ENCODE measurements at regions not wholly inside any gene's neighbourhood (a gene's known extent, or its start where the extent isn't known, plus 50 kb on each side); places are given as distances from the start of the nearest gene placed in this dataset.

GRCh38 chr11:134818516-134818915 lies 406.5 kb upstream of the B3GAT1 start:
- no peaks in the 10 kb centered on the region for H3K36me3 ChIP-seq
- H3K27me3 ChIP-seq: peaks cover 0 to 5% (median 0%) of the 10 kb centered on the region in 3 donors
- no peaks in the 10 kb centered on the region for H3K9me3 ChIP-seq
- in situ Hi-C loops (cut with MboI; ENCODE audit: low sequenced_read_pairs in 4 of 4) (no loop called here), intact Hi-C loops (cut with DNase I; ENCODE audit: low total_unique reads) (no loop called here)
- H3K4me1 ChIP-seq: no peaks in the 10 kb centered on the region
- H3K27ac ChIP-seq: no peak overlapping the region
- no peak overlapping the region for H3K4me3 ChIP-seq
- TF ChIP-seq CTCF (IDR thresholded peaks at IDR 0.05 in 4 of 5, conservative IDR thresholded peaks at IDR 0.05 in 1 of 5) (no peak), POLR2A (IDR thresholded peaks at IDR 0.05) (no peak)
- DNase-seq (no peak), ATAC-seq (no peak)

GRCh38 chr11:134815404-134815803 lies 403.4 kb upstream of the B3GAT1 start:
- no peak for DNase-seq
- no peak for TF ChIP-seq POLR2A (IDR thresholded peaks at IDR 0.05)
- TF ChIP-seq CTCF (IDR thresholded peaks at IDR 0.05 in 4 of 5, conservative IDR thresholded peaks at IDR 0.05 in 1 of 5): no peak
- Histone ChIP-seq H3K36me3 (no peaks in the 10 kb centered on the region), H3K27me3 (peaks cover 0 to 5% (median 0%) of the 10 kb centered on the region in 3 donors), H3K4me3 (no peak overlapping the region), H3K9me3 (no peaks in the 10 kb centered on the region), H3K27ac (no peak overlapping the region), H3K4me1 (no peaks in the 10 kb centered on the region)
- in situ Hi-C loops (cut with MboI; ENCODE audit: low sequenced_read_pairs in 4 of 4) (no loop called here), intact Hi-C loops (cut with DNase I; ENCODE audit: low total_unique reads) (no loop called here)
- ATAC-seq: no peak

- in situ Hi-C loops (cut with MboI; ENCODE audit: low sequenced_read_pairs in 4 of 4): no loop called here
- Histone ChIP-seq H3K4me1 (no peaks in the 10 kb centered on the region), H3K27me3 (peaks cover 0 to 3% (median 0%) of the 10 kb centered on the region in 3 donors), H3K36me3 (no peaks in the 10 kb centered on the region), H3K9me3 (no peaks in the 10 kb centered on the region), H3K27ac (no peak overlapping the region), H3K4me3 (no peak overlapping the region)
- intact Hi-C loops (cut with DNase I; ENCODE audit: low total_unique reads): no loop called here
- ATAC-seq (no peak), DNase-seq (no peak)
- TF ChIP-seq POLR2A (IDR thresholded peaks at IDR 0.05) (no peak), CTCF (IDR thresholded peaks at IDR 0.05 in 4 of 5, conservative IDR thresholded peaks at IDR 0.05 in 1 of 5) (no peak)
These were observed 396.0 kb upstream of the B3GAT1 start for GRCh38 chr11:134807997-134808396.

GRCh38 chr11:134802598-134802997 lies 390.6 kb upstream of the B3GAT1 start:
- ATAC-seq: no peak
- in situ Hi-C loops (cut with MboI; ENCODE audit: low sequenced_read_pairs in 4 of 4): no loop called here
- Histone ChIP-seq H3K27me3 (peaks cover 0 to 12% (median 0%) of the 10 kb centered on the region in 3 donors), H3K4me1 (no peaks in the 10 kb centered on the region), H3K4me3 (no peak overlapping the region), H3K27ac (no peak overlapping the region), H3K36me3 (no peaks in the 10 kb centered on the region), H3K9me3 (no peaks in the 10 kb centered on the region)
- TF ChIP-seq POLR2A (IDR thresholded peaks at IDR 0.05): no peak
- TF ChIP-seq CTCF (IDR thresholded peaks at IDR 0.05 in 4 of 5, conservative IDR thresholded peaks at IDR 0.05 in 1 of 5): no peak
- intact Hi-C loops (cut with DNase I; ENCODE audit: low total_unique reads): no loop called here
- DNase-seq: no peak

- Histone ChIP-seq H3K36me3 (no peaks in the 10 kb centered on the region), H3K27ac (no peak overlapping the region), H3K27me3 (peaks cover 0 to 12% (median 0%) of the 10 kb centered on the region in 3 donors), H3K9me3 (no peaks in the 10 kb centered on the region), H3K4me1 (no peaks in the 10 kb centered on the region), H3K4me3 (no peak overlapping the region)
- TF ChIP-seq CTCF (IDR thresholded peaks at IDR 0.05 in 4 of 5, conservative IDR thresholded peaks at IDR 0.05 in 1 of 5) (no peak), POLR2A (IDR thresholded peaks at IDR 0.05) (no peak)
- intact Hi-C loops (cut with DNase I; ENCODE audit: low total_unique reads) (no loop called here), in situ Hi-C loops (cut with MboI; ENCODE audit: low sequenced_read_pairs in 4 of 4) (no loop called here)
- DNase-seq (no peak), ATAC-seq (no peak)
These were observed 390.1 kb upstream of the B3GAT1 start for GRCh38 chr11:134802116-134802515.
